H1 (cell line): ENCODE measurements at regions not wholly inside any gene's neighbourhood (a gene's known extent, or its start where the extent isn't known, plus 50 kb on each side); places are given as distances from the start of the nearest gene placed in this dataset.

Experiments
- CTCF ChIA-PET: fragments of 300-600 bp; sonication (Branson Sonifier 250); formaldehyde crosslinking; loops from one replicate; lab custom pipeline; 2021; ENCODE audit not compliant: partially characterized antibody; lab: Charles Lee
- POLR2A ChIA-PET: fragments of 300-600 bp; sonication (Branson Sonifier 250); formaldehyde crosslinking; loops from one replicate; lab custom pipeline; 2021; ENCODE audit warnings: inconsistent platforms; ENCODE audit not compliant: partially characterized antibody; lab: Charles Lee
- DNase-seq, 2 experiments: peaks; one replicate each; pipeline versions ENCODE4 v3.0.0 to v3.0.0-alpha.2; 2010 to 2022; ENCODE audit warnings: low spot score in 2 of 2, low read depth in 1 of 2, mixed read lengths in 1 of 2
- FAIRE-seq: peaks from 2 replicates; lab custom pipeline; 2011; peaks lifted over from hg19 to GRCh38; lab: Jason Lieb, UNC
- H2AFZ ChIP-seq: 2 replicates; pipeline ENCODE4 v1.8.1; 2012; ENCODE audit warnings: low read length, inconsistent platforms
- H2AK5ac ChIP-seq: 2 replicates; pipeline ENCODE4 v1.6.1; 2013; ENCODE audit warnings: low read depth, low read length
- H2BK120ac ChIP-seq: replicated peaks from 2 replicates; pipeline ENCODE3; 2013; ENCODE audit warnings: low read depth, low read length, inconsistent platforms
- H2BK12ac ChIP-seq: 2 replicates; pipeline ENCODE4 v1.6.1; 2013; ENCODE audit warnings: low read depth, low read length
- H2BK15ac ChIP-seq: 2 replicates; pipeline ENCODE4 v1.6.1; 2013; ENCODE audit warnings: low read length
- H2BK20ac ChIP-seq: 2 replicates; pipeline ENCODE4 v1.6.1; 2013; ENCODE audit warnings: low read length
- H2BK5ac ChIP-seq: 2 replicates; pipeline ENCODE4 v1.6.1; 2013; ENCODE audit warnings: low read depth, low read length
- H3K14ac ChIP-seq: 2 replicates; pipeline ENCODE4 v1.6.1; 2013; ENCODE audit warnings: inconsistent platforms; ENCODE audit not compliant: insufficient read length
- H3K18ac ChIP-seq: 2 replicates; pipeline ENCODE4 v1.6.1; 2013; ENCODE audit warnings: low read length; ENCODE audit errors: extremely low read depth
- H3K23ac ChIP-seq: 2 replicates; pipeline ENCODE4 v1.6.1; 2013; ENCODE audit warnings: inconsistent platforms; ENCODE audit not compliant: insufficient read length
- H3K23me2 ChIP-seq: 2 replicates; pipeline ENCODE4 v1.6.1; 2013; ENCODE audit warnings: low read depth, low read length
- H3K27ac ChIP-seq: 2 replicates; pipeline ENCODE4 v1.6.1; 2011; ENCODE audit warnings: low read depth, low read length, inconsistent platforms
- H3K27me3 ChIP-seq, 4 experiments: replicated peaks in 1 of 4; 1 replicate in 1 of 4; 2 replicates in 3 of 4; pipeline versions ENCODE4 v1.6.1 to v1.8.1; 2011 to 2013; ENCODE audit warnings: low read length in 3 of 4, mild to moderate bottlenecking in 3 of 4, inconsistent platforms in 2 of 4, mixed read lengths in 2 of 4, moderate library complexity in 1 of 4; ENCODE audit not compliant: control insufficient read depth in 3 of 4, insufficient read depth in 3 of 4; ENCODE audit errors: extremely low read depth in 1 of 4
- H3K36me3 ChIP-seq, 4 experiments: 2 replicates each; pipeline versions ENCODE4 v1.6.1 to v1.8.1; 2011 to 2013; ENCODE audit warnings: mild to moderate bottlenecking in 4 of 4, low read length in 3 of 4, moderate library complexity in 2 of 4, control low read depth in 1 of 4, inconsistent platforms in 1 of 4; ENCODE audit not compliant: insufficient read depth in 4 of 4, control insufficient read depth in 2 of 4
- H3K4ac ChIP-seq: replicated peaks from 2 replicates; pipeline ENCODE3; 2013; ENCODE audit warnings: low read length, low read depth, mixed read lengths, inconsistent platforms; ENCODE audit not compliant: insufficient read length
- H3K4me1 ChIP-seq, 4 experiments: replicated peaks in 1 of 4; 1 replicate in 1 of 4; 2 replicates in 3 of 4; pipeline versions ENCODE4 v1.6.1 to v1.8.1; 2011 to 2013; ENCODE audit warnings: low read length in 3 of 4, inconsistent platforms in 2 of 4, mixed read lengths in 1 of 4; ENCODE audit not compliant: insufficient read depth in 4 of 4, control insufficient read depth in 3 of 4
- H3K4me2 ChIP-seq, 2 experiments: 2 replicates each; pipeline versions ENCODE4 v1.6.1 to v1.8.1; 2011 to 2013; ENCODE audit warnings: low read depth in 2 of 2, low read length in 2 of 2, control low read depth in 1 of 2, inconsistent platforms in 1 of 2, mild to moderate bottlenecking in 1 of 2; ENCODE audit not compliant: insufficient read depth in 1 of 2
- H3K4me3 ChIP-seq, 4 experiments: fragments of 200-600, 300-600 bp in 1 of 4; sonication (generic), shearing (Covaris generic), sonication (Bioruptor Twin) in 1 of 4; 2 replicates each; pipeline versions ENCODE4 v1.5.1 to v1.8.1; 2011 to 2016; ENCODE audit warnings: low read length in 4 of 4, low read depth in 3 of 4, control low read depth in 2 of 4, inconsistent platforms in 2 of 4, mild to moderate bottlenecking in 2 of 4, mixed read lengths in 1 of 4, moderate library complexity in 1 of 4; ENCODE audit not compliant: insufficient read depth in 2 of 4; ENCODE audit errors: extremely low read depth in 1 of 4
- H3K56ac ChIP-seq: replicated peaks from 2 replicates; pipeline ENCODE3; 2013; ENCODE audit warnings: low read depth, mild to moderate bottlenecking, mixed read lengths, low read length, inconsistent platforms; ENCODE audit not compliant: insufficient read length
- H3K79me1 ChIP-seq: 2 replicates; pipeline ENCODE4 v1.6.1; 2013; ENCODE audit warnings: low read depth, low read length, control low read depth
- H3K79me2 ChIP-seq, 2 experiments: 2 replicates each; pipeline versions ENCODE4 v1.6.1 to v1.8.1; 2012 to 2013; ENCODE audit warnings: low read length in 2 of 2, mild to moderate bottlenecking in 2 of 2, inconsistent platforms in 1 of 2; ENCODE audit not compliant: insufficient read depth in 2 of 2, control insufficient read depth in 1 of 2
- H3K9ac ChIP-seq, 4 experiments: replicated peaks in 1 of 4; 1 replicate in 1 of 4; 2 replicates in 3 of 4; pipeline versions ENCODE4 v1.6.1 to v1.8.1; 2011 to 2013; ENCODE audit warnings: low read depth in 3 of 4, low read length in 3 of 4, control low read depth in 2 of 4, mild to moderate bottlenecking in 2 of 4, moderate library complexity in 2 of 4, inconsistent platforms in 1 of 4; ENCODE audit errors: extremely low read depth in 1 of 4
- H3K9me3 ChIP-seq, 2 experiments: 2 replicates each; pipeline versions ENCODE4 v1.6.1 to v1.8.1; 2012 to 2013; ENCODE audit warnings: mild to moderate bottlenecking in 2 of 2, moderate library complexity in 2 of 2, control low read depth in 1 of 2, inconsistent platforms in 1 of 2, low read depth in 1 of 2, low read length in 1 of 2, mixed read lengths in 1 of 2; ENCODE audit not compliant: insufficient read depth in 2 of 2
- H4K20me1 ChIP-seq, 2 experiments: replicated peaks in 1 of 2; 2 replicates each; pipeline versions ENCODE3 to v1.8.1; 2011 to 2013; ENCODE audit warnings: inconsistent platforms in 2 of 2, low read length in 2 of 2, mild to moderate bottlenecking in 1 of 2; ENCODE audit not compliant: insufficient read depth in 2 of 2, control insufficient read depth in 1 of 2
- H4K5ac ChIP-seq: 2 replicates; pipeline ENCODE4 v1.6.1; 2013; ENCODE audit warnings: low read length, low read depth, mixed read lengths, inconsistent platforms; ENCODE audit not compliant: insufficient read length
- H4K8ac ChIP-seq: 2 replicates; pipeline ENCODE4 v1.8.0; 2013; ENCODE audit warnings: mild to moderate bottlenecking, moderate library complexity, low read length, inconsistent platforms; ENCODE audit not compliant: insufficient read depth; ENCODE audit errors: extremely low read depth
- H4K91ac ChIP-seq: replicated peaks from 2 replicates; pipeline ENCODE3; 2013; ENCODE audit warnings: low read length, mixed read lengths, inconsistent platforms; ENCODE audit not compliant: insufficient read length
- BACH1 ChIP-seq: IDR thresholded peaks from 2 replicates; pipeline ENCODE4 v1.6.1; 2012; ENCODE audit warnings: low read length, improper control_type of control experiment
- BRCA1 ChIP-seq: IDR thresholded peaks from 2 replicates; pipeline ENCODE4 v1.6.1; 2012; ENCODE audit warnings: low read depth, low read length, improper control_type of control experiment
- KDM1A ChIP-seq: fragments of 200-600, 300-600 bp; sonication (generic); IDR thresholded peaks from 2 replicates; pipeline ENCODE4 v1.7.1; 2016; ENCODE audit warnings: mild to moderate bottlenecking, low read length, borderline replicate concordance
- NRF1 ChIP-seq: IDR thresholded peaks from 2 replicates; pipeline ENCODE4 v1.6.1; 2011; ENCODE audit warnings: mild to moderate bottlenecking, low read depth, low read length, improper control_type of control experiment
- SP4 ChIP-seq: IDR thresholded peaks from 2 replicates; pipeline ENCODE4 v1.6.1; 2012; ENCODE audit warnings: low read length, inconsistent platforms
- TAF7 ChIP-seq: optimal IDR thresholded peaks from 2 replicates; pipeline ENCODE3; 2011; ENCODE audit warnings: low read depth, mild to moderate bottlenecking, inconsistent platforms, low read length, moderate library complexity, borderline replicate concordance
- WGBS, 2 experiments: shearing (Covaris generic) in 1 of 2; methylation state at CpG; one replicate each; pipeline versions ENCODE4 v1.1.6 to v1.1.7; 2013 to 2015; ENCODE audit warnings: low lambda C conversion rate in 2 of 2, mixed read lengths in 2 of 2, inconsistent platforms in 1 of 2, low coverage in 1 of 2, missing lambda C conversion rate in 1 of 2; ENCODE audit not compliant: insufficient replicate concordance in 2 of 2, insufficient coverage in 1 of 2, insufficient read length in 1 of 2; ENCODE audit errors: extremely low coverage in 1 of 2, missing lambda C conversion rate in 1 of 2; 5-methylcytosine and 5-hydroxymethylcytosine counted together
- TF ChIP-seq, protein P1 (sequence below): IDR thresholded peaks from 2 replicates; pipeline ENCODE4 v1.6.1; 2012; ENCODE audit warnings: inconsistent platforms

- no peaks in the 10 kb centered on the region for H3K79me1 ChIP-seq
- H3K4me3 ChIP-seq: no peak overlapping the region
- peaks cover 0 to 1% (median 0%) of the 10 kb centered on the region in 4 experiments; a peak in 1 of 7 replicates for H3K27me3 ChIP-seq
- H2BK15ac ChIP-seq: no peak overlapping the region
- no peak for DNase-seq
- H3K56ac ChIP-seq: no peak overlapping the region
- H3K79me2 ChIP-seq: no peaks in the 10 kb centered on the region
- no peak overlapping the region for H4K5ac ChIP-seq
- no peaks in the 10 kb centered on the region for H3K9me3 ChIP-seq
- no peak overlapping the region for H4K8ac ChIP-seq
- no peak overlapping the region for H3K18ac ChIP-seq
- H3K4me2 ChIP-seq: no peak overlapping the region
- WGBS, 2 experiments: 61% methylated on average over 8 of the region's 8 CpGs; no CpG with 5 or more reads in 1 of the 2 experiments
- H2AK5ac ChIP-seq: no peak overlapping the region
- TF ChIP-seq BACH1 (no peak), NRF1 (no peak), TAF7 (no peak), KDM1A (no peak), BRCA1 (no peak), SP4 (no peak)
- TF ChIP-seq, protein P1, sequence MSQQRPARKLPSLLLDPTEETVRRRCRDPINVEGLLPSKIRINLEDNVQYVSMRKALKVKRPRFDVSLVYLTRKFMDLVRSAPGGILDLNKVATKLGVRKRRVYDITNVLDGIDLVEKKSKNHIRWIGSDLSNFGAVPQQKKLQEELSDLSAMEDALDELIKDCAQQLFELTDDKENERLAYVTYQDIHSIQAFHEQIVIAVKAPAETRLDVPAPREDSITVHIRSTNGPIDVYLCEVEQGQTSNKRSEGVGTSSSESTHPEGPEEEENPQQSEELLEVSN: no peak
- TF ChIP-seq, all 59 proteins: peak for 0
- POLR2A ChIA-PET: no interaction called here
- H2BK12ac ChIP-seq: no peak overlapping the region
- FAIRE-seq: no peak
- no peaks in the 10 kb centered on the region for H3K4me1 ChIP-seq
- no peak overlapping the region for H3K14ac ChIP-seq
- H3K23ac ChIP-seq: no peak overlapping the region
- no peak overlapping the region for H3K27ac ChIP-seq
- CTCF ChIA-PET: interaction anchor here (2.3 kb wide), 1 partner anchor 84 kb away, joined by 5 read pairs; no protein-coding TSS in a partner anchor
- H2AFZ ChIP-seq: no peak overlapping the region
- no peak overlapping the region for H2BK5ac ChIP-seq
- H3K36me3 ChIP-seq: no peaks in the 10 kb centered on the region
- no peaks in the 10 kb centered on the region for H4K20me1 ChIP-seq
- no peaks in the 10 kb centered on the region for H3K23me2 ChIP-seq
- H2BK120ac ChIP-seq: no peak overlapping the region
- H3K9ac ChIP-seq: no peak overlapping the region
- H2BK20ac ChIP-seq: no peak overlapping the region
- H4K91ac ChIP-seq: no peak overlapping the region
- no peak overlapping the region for H3K4ac ChIP-seq
These were observed 123.4 kb upstream of the ACBD5 start for GRCh38 chr10:27364028-27364427.
